ENCODE measurements at regions not wholly inside any gene's neighbourhood (a gene's known extent, or its start where the extent isn't known, plus 50 kb on each side); places are given as distances from the start of the nearest gene placed in this dataset.

DNA sequence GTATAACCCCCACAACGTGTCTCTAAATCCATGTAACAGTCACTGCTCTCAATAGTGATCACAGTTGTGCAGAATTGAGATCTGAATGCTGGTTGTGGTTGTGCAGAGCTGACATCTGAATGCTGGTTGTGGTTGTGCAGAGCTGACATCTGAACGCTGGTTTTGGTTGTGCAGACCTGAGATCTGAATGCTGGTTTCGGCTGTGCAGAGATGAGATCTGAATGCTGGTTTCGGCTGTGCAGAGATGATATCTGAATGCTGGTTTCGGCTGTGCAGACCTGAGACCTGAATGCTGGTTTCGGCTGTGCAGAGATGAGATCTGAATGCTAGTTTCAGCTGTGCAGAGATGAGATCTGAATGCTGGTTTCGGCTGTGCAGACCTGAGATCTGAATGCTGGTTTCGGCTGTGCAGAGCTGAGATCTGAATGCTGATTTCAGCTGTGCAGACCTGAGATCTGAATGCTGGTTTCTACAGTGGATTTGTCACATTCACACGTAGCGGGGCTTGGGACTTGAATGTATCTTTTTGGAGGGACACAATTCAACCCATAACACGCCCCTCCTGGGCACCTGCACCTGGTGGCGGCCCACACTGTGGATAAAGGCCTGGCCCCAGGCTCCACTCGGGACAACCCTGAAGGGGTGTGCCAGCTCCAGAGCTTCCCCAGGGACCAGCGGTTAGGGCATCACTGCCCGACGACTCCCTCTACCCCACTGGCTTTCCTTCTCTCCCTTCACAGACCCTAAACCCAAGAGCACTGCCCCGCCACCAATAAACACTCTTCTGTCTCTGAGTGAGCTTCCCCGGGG lies 51.1 kb upstream of the SLC66A3 start:
- DNase-seq = no peak

DNA sequence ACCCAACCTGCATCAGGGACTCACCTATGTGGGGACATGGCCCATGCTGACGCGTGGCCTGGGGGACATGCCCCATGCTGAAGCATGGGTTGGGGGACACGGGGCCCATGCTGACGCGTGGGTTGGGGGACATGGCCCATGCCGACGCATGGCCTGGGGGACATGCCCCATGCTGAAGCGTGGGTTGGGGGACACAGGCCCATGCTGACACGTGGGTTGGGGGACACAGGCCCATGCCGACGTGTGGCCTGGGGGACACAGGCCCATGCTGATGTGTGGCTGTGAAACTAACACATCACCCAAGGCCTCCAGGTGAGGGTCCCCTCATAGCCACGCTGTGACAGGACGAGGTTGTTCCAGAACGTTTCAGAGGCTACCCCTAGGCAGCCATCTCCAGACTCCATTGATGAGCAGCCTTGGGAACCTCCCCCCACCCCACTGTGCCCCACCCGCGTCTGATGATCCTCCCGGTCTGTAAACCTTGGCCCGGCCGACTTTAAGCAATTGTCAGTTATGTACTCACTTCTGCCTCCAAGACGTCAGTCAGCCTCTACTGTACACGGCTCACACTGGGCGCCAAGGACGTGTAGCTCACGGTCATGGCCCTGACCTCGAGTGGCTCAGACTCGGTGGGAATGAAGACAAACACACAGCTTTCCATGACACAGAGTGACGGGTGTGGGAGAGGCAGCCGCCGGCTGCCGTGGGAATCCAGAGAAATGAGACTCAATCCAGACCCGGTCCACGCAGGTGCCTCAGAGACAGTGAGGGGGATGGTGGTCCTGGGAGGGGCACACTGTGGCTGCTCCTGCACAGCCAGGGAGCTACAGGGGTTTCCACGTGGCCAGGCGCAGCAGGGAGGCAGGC lies 50.2 kb upstream of the SLC66A3 start:
- no peak for DNase-seq
